GM23338 (cell line): ENCODE measurements at regions not wholly inside any gene's neighbourhood (a gene's known extent, or its start where the extent isn't known, plus 50 kb on each side); places are given as distances from the start of the nearest gene placed in this dataset.

Source experiments
- ATAC-seq: fragments of 200-7000 bp; cut with Tn5 transposase; 3 replicates; pipeline ENCODE4 v1.9.1; 2020
- DNase-seq: peaks from one replicate; pipeline ENCODE4 v3.0.0-alpha.2; 2015; ENCODE audit warnings: low spot score
- H2AFZ ChIP-seq: fragments of 200-600 bp; sonication (generic); 2 replicates; pipeline ENCODE4 v1.8.0; 2016; ENCODE audit warnings: antibody characterized with exemption, mild to moderate bottlenecking, moderate library complexity
- H3F3A ChIP-seq: fragments of 200-600 bp; sonication (generic); replicated peaks from 2 replicates; pipeline ENCODE4 v1.8.0; 2017; ENCODE audit warnings: antibody characterized with exemption, mixed run types, low read depth
- H3K27ac ChIP-seq: fragments of 200-600 bp; sonication (generic); 2 replicates; pipeline ENCODE4 v1.6.1; 2016; ENCODE audit warnings: low read depth
- H3K27me3 ChIP-seq: fragments of 200-600 bp; sonication (generic); 2 replicates; pipeline ENCODE4 v1.8.0; 2016; ENCODE audit warnings: mild to moderate bottlenecking, mixed run types, moderate library complexity; ENCODE audit not compliant: insufficient read depth
- H3K36me3 ChIP-seq: fragments of 200-600 bp; sonication (generic); 2 replicates; pipeline ENCODE4 v1.8.0; 2016; ENCODE audit warnings: mild to moderate bottlenecking; ENCODE audit not compliant: insufficient read depth
- H3K4me1 ChIP-seq: fragments of 200-600 bp; sonication (generic); 2 replicates; pipeline ENCODE4 v1.8.0; 2016; ENCODE audit warnings: mild to moderate bottlenecking, moderate library complexity; ENCODE audit not compliant: insufficient read depth
- H3K4me2 ChIP-seq: fragments of 200-600 bp; sonication (generic); 2 replicates; pipeline ENCODE4 v1.7.1; 2017; ENCODE audit warnings: mixed run types
- H3K4me3 ChIP-seq: fragments of 200-600 bp; sonication (generic); 2 replicates; pipeline ENCODE4 v1.6.1; 2016; ENCODE audit warnings: mixed run types
- H3K79me2 ChIP-seq: fragments of 200-600 bp; sonication (generic); replicated peaks from 2 replicates; pipeline ENCODE4 v1.8.0; 2017; ENCODE audit warnings: mild to moderate bottlenecking; ENCODE audit not compliant: insufficient read depth
- H3K9me2 ChIP-seq: fragments of 200-600 bp; sonication (generic); 2 replicates; pipeline ENCODE4 v1.8.0; 2017; ENCODE audit not compliant: insufficient read depth
- H4K20me1 ChIP-seq: fragments of 200-600 bp; sonication (generic); replicated peaks from 2 replicates; pipeline ENCODE4 v1.8.0; 2017; ENCODE audit warnings: mild to moderate bottlenecking; ENCODE audit not compliant: insufficient read depth
- H3K27ac Mint-ChIP-seq: 2 replicates; pipeline ENCODE4 v1.8.0; 2020; ENCODE audit warnings: inconsistent platforms, mild to moderate bottlenecking, moderate library complexity, mixed read lengths
- H3K27me3 Mint-ChIP-seq: 3 replicates; pipeline ENCODE4 v1.8.0; 2022; ENCODE audit warnings: low read depth, mild to moderate bottlenecking, moderate library complexity, mixed read lengths, inconsistent platforms; ENCODE audit not compliant: insufficient read depth, poor library complexity
- H3K36me3 Mint-ChIP-seq: 3 replicates; pipeline ENCODE4 v1.8.0; 2021; ENCODE audit warnings: low read depth, mild to moderate bottlenecking, inconsistent platforms, moderate library complexity, mixed read lengths
- H3K4me1 Mint-ChIP-seq: 3 replicates; pipeline ENCODE4 v1.8.0; 2020; ENCODE audit warnings: mild to moderate bottlenecking, inconsistent platforms, mixed read lengths
- H3K4me3 Mint-ChIP-seq: 3 replicates; pipeline ENCODE4 v1.8.0; 2021; ENCODE audit warnings: moderate library complexity, mild to moderate bottlenecking, inconsistent platforms, mixed read lengths
- H3K9me3 Mint-ChIP-seq: 3 replicates; pipeline ENCODE4 v1.8.0; 2020; ENCODE audit warnings: moderate library complexity, mild to moderate bottlenecking, inconsistent platforms, mixed read lengths
- CREB1 ChIP-seq: fragments of 250-450 bp; sonication (Bioruptor Pico); IDR thresholded peaks from 2 replicates; pipeline ENCODE4 v1.5.0; 2020; ENCODE audit warnings: low read depth, mild to moderate bottlenecking, moderate library complexity
- EZH2 ChIP-seq: fragments of 200-600 bp; sonication (generic); IDR thresholded peaks from one replicate; pipeline ENCODE4 v1.8.0; 2017; ENCODE audit warnings: antibody characterized with exemption, mild to moderate bottlenecking, low read depth; ENCODE audit not compliant: unreplicated experiment
- EZH2phosphoT487 ChIP-seq: fragments of 200-600 bp; sonication (generic); IDR thresholded peaks from one replicate; pipeline ENCODE4 v1.8.1; 2018; ENCODE audit warnings: antibody characterized with exemption; ENCODE audit not compliant: unreplicated experiment
- JUNB ChIP-seq: IDR thresholded peaks from one replicate; pipeline ENCODE4 v1.6.1; 2016; ENCODE audit warnings: antibody characterized with exemption; ENCODE audit not compliant: unreplicated experiment
- NANOG ChIP-seq: IDR thresholded peaks from 2 replicates; pipeline ENCODE4 v1.6.1; 2016; ENCODE audit warnings: antibody characterized with exemption, borderline replicate concordance
- POLR2AphosphoS5 ChIP-seq: IDR thresholded peaks from 2 replicates; pipeline ENCODE4 v1.6.1; 2016; ENCODE audit warnings: antibody characterized with exemption, low read depth
- REST ChIP-seq: IDR thresholded peaks from one replicate; pipeline ENCODE4 v1.6.1; 2018; ENCODE audit warnings: antibody characterized with exemption; ENCODE audit not compliant: unreplicated experiment
- STAT1 ChIP-seq: IDR thresholded peaks from one replicate; pipeline ENCODE4 v1.6.1; 2016; ENCODE audit warnings: antibody characterized with exemption; ENCODE audit not compliant: unreplicated experiment
- ZNF114 ChIP-seq: fragments of 250-450 bp; sonication (Bioruptor Pico); IDR thresholded peaks from 2 replicates; pipeline ENCODE4 v1.5.0; 2020; ENCODE audit warnings: mild to moderate bottlenecking, moderate library complexity
- ZNF331 ChIP-seq: fragments of 250-450 bp; sonication (Bioruptor Pico); IDR thresholded peaks from 2 replicates; pipeline ENCODE4 v1.5.0; 2020; ENCODE audit warnings: low read depth, mild to moderate bottlenecking, moderate library complexity
- ZNF462 ChIP-seq: fragments of 250-450 bp; sonication (Bioruptor Pico); IDR thresholded peaks from 2 replicates; pipeline ENCODE4 v1.5.0; 2020; ENCODE audit warnings: mild to moderate bottlenecking, moderate library complexity

DNA sequence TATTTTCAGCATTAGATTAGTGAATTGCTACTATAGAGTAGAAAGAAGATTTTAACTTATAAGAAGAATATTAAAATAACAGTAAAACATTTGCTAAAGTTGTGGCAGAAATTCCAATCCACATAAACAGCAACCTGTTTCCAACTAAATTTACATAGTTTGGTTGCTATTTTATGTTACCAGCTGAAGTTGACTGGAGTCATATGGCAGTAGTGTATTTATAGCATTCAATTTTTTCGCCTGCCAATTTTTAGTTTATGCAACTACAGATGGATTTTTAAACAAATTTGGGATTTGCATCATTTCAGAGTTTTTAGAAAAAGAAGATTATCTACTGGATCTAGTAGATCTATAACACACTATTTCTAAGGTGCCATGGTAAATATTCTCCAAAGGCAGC, 332.5 kb upstream of the BCHE start (continued):
- no peak for TF ChIP-seq ZNF462 (CRISPR knock-in tag)
- TF ChIP-seq POLR2AphosphoS5 = no peak
- no peak for TF ChIP-seq CREB1
- TF ChIP-seq STAT1 = no peak
- TF ChIP-seq NANOG = no peak
- TF ChIP-seq ZNF331 (CRISPR knock-in tag) = no peak
- TF ChIP-seq EZH2phosphoT487 = no peak
- no peak for TF ChIP-seq JUNB
- no peak for TF ChIP-seq ZNF114
- TF ChIP-seq EZH2 = no peak

- H3K9me2 ChIP-seq = no peaks in the 10 kb centered on the region
- no peak overlapping the region for H3K4me2 ChIP-seq
- H3K4me3 Mint-ChIP-seq = no peak overlapping the region
- no peaks in the 10 kb centered on the region for H4K20me1 ChIP-seq
- H3F3A ChIP-seq = no peaks in the 10 kb centered on the region
- peaks cover 1% of the 10 kb centered on the region for H3K27me3 Mint-ChIP-seq
- no peaks in the 10 kb centered on the region for H3K9me3 Mint-ChIP-seq
- H3K4me1 ChIP-seq = no peaks in the 10 kb centered on the region
- H2AFZ ChIP-seq = no peak overlapping the region
- H3K36me3 ChIP-seq = no peaks in the 10 kb centered on the region
- no peak overlapping the region for H3K27ac Mint-ChIP-seq
- TF ChIP-seq REST = no peak
- no peak for TF ChIP-seq JUNB
- TF ChIP-seq EZH2phosphoT487 = no peak
- no peaks in the 10 kb centered on the region for H3K36me3 Mint-ChIP-seq
- ATAC-seq (no peak), DNase-seq (no peak)
- no peak overlapping the region for H3K27ac ChIP-seq
- H3K4me3 ChIP-seq = no peak overlapping the region
- no peaks in the 10 kb centered on the region for H3K4me1 Mint-ChIP-seq
- H3K27me3 ChIP-seq = no peaks in the 10 kb centered on the region
- no peaks in the 10 kb centered on the region for H3K79me2 ChIP-seq
These were observed 290.7 kb upstream of the BCHE start for GRCh38 chr3:166127969-166128368.
